DOHH2 (cell line): ENCODE measurements at regions not wholly inside any gene's neighbourhood (a gene's known extent, or its start where the extent isn't known, plus 50 kb on each side); places are given as distances from the start of the nearest gene placed in this dataset.

Source experiments
- CTCF ChIP-seq: fragments of 200-600 bp; sonication (generic); IDR thresholded peaks from one replicate; pipeline ENCODE4 v1.5.1; 2014; ENCODE audit warnings: antibody characterized with exemption, mild to moderate bottlenecking, low read depth, low read length; ENCODE audit not compliant: poor library complexity, severe bottlenecking
- EZH2phosphoT487 ChIP-seq: fragments of 200-600 bp; sonication (generic); IDR thresholded peaks from 2 replicates; pipeline ENCODE4 v1.6.1; 2017; ENCODE audit warnings: borderline replicate concordance, mild to moderate bottlenecking, antibody characterized with exemption, low read length, moderate library complexity, mixed read lengths

GRCh38 chr7:47190462-47190861 is 391.4 kb downstream of the TNS3 start:
- TF ChIP-seq CTCF (no peak), EZH2phosphoT487 (no peak)
